Mesodermal cell (in vitro differentiated cells): ENCODE measurements at regions not wholly inside any gene's neighbourhood (a gene's known extent, or its start where the extent isn't known, plus 50 kb on each side); places are given as distances from the start of the nearest gene placed in this dataset.
A peak's percentile ranks its signal among the peaks of the same experiment; 100 is the strongest.

Experiments used
- H3K27ac ChIP-seq: 2 replicates; pipeline ENCODE4 v1.7.0; 2013; ENCODE audit warnings: mild to moderate bottlenecking, low read depth, low read length, moderate library complexity; ENCODE audit not compliant: severe bottlenecking
- H3K36me3 ChIP-seq: 2 replicates; pipeline ENCODE4 v1.7.1; 2013; ENCODE audit warnings: mild to moderate bottlenecking, low read length, moderate library complexity; ENCODE audit not compliant: control insufficient read depth, insufficient read depth
- H3K4me1 ChIP-seq: one replicate; pipeline ENCODE4 v1.7.1; 2013; ENCODE audit warnings: mild to moderate bottlenecking, low read length; ENCODE audit not compliant: insufficient read depth, control insufficient read depth, poor library complexity, severe bottlenecking
- H3K4me3 ChIP-seq: 2 replicates; pipeline ENCODE4 v1.7.0; 2013; ENCODE audit warnings: low read length, control low read depth, mild to moderate bottlenecking; ENCODE audit not compliant: insufficient read depth, poor library complexity, severe bottlenecking; ENCODE audit errors: extremely low read depth
- H3K9me3 ChIP-seq: 2 replicates; pipeline ENCODE4 v1.7.1; 2013; ENCODE audit warnings: mild to moderate bottlenecking, low read length, moderate library complexity; ENCODE audit not compliant: control insufficient read depth
- WGBS, 2 experiments: methylation state at CpG; one replicate each; pipeline ENCODE4 v1.1.5; 2013; ENCODE audit warnings: missing lambda C conversion rate in 2 of 2; ENCODE audit not compliant: insufficient coverage in 2 of 2; 5-methylcytosine and 5-hydroxymethylcytosine counted together

DNA sequence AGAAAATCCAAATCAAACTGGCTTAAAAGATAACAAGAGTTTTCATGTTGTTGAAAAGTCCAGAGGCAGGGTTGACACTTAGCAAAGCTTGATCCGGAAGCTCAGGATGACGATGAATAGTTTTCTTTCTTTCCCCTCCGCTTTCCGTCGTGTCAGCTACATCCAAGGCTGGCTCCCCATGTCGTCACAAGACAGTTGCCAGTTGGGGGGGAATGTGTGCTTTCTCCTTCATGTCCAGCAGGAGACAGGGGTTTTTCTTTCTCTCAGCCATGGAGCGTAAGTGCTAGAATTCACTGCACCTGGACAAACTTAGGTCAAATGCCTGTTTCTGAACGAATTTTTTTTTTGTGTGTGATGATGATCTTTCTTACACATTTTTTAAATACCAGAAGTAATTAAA lies 273.8 kb upstream of the RGMA start:
- H3K9me3 ChIP-seq: no peaks in the 10 kb centered on the region
- H3K4me1 ChIP-seq: peaks cover 5% of the 10 kb centered on the region
- H3K4me3 ChIP-seq: no peak overlapping the region
- 17% methylated on average over 2 of the region's 8 CpGs for WGBS, 2 experiments
- H3K27ac ChIP-seq: no peak overlapping the region
- H3K36me3 ChIP-seq: no peaks in the 10 kb centered on the region

DNA sequence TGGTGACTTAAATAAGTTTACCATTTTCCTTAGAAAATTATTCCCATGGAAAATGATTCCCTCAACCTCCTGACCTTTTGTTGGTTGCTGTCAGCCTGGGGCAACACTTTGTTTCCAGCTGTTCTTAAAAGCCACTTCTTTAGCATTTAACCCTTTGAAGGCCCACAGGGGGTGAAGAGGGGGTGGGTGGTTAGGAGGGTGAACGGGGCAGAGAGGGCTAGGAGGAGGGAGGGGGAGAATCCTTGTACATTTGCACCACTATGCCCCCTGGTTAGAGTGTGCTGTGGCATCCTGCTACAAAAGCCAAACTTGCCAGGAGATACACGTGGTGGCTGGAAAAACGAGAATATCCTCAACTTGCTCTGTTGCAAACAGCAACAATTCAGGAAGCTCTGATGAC lies 273.2 kb upstream of the RGMA start:
- 0 to 3% methylated on average over 2 to 3 of the region's 3 CpGs for WGBS, 2 experiments

DNA sequence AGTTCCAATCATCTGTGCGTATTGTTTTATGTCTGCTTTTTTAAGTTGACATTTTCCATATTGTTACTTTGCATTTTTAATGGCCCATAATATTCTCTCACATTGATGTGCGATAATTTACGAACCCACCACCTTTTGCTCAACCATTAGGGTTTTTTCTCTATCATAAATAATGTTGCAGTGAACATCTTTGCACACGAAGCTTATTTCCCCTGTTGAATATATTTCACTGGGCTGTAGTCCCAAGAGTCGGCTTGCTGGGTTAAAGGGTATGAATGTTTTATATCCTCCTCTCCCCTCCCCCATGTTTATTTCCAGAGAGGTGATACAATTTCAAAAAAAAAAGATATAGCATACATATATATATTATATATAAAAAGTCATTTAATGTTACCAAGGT lies 272.7 kb upstream of the RGMA start:
- Histone ChIP-seq H3K36me3 (no peaks in the 10 kb centered on the region), H3K9me3 (no peaks in the 10 kb centered on the region), H3K27ac (no peak overlapping the region), H3K4me1 (peaks cover 5% of the 10 kb centered on the region), H3K4me3 (no peak overlapping the region)
- 100% methylated on average over 2 of the region's 5 CpGs; no CpG with 5 or more reads in 1 of the 2 experiments for WGBS, 2 experiments

More for the DNA sequence above, 273.2 kb upstream of the RGMA start:
- H3K9me3 ChIP-seq: no peaks in the 10 kb centered on the region
- H3K4me1 ChIP-seq: peaks cover 5% of the 10 kb centered on the region
- H3K4me3 ChIP-seq: no peak overlapping the region
- no peak overlapping the region for H3K27ac ChIP-seq
- no peaks in the 10 kb centered on the region for H3K36me3 ChIP-seq

DNA sequence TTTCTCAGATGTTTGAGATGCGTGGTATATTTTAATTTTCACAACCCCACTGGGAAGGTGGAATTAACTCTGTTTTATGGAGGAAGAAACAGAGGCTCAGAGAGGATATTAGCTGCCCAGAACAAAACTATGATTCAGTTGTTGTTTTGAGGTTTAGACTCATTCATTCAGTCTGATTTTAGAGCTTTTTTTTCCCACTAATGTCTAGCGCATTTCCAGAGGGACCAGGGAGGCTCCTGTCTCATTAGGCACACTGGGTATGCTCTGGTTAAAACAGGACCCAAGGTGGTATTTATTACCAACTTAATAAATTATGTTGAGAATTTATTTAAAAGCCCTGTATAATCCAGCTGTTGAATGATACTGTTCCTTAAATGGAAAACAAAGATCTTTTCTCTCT lies 272.0 kb upstream of the RGMA start:
- H3K4me3 ChIP-seq: no peak overlapping the region

DNA sequence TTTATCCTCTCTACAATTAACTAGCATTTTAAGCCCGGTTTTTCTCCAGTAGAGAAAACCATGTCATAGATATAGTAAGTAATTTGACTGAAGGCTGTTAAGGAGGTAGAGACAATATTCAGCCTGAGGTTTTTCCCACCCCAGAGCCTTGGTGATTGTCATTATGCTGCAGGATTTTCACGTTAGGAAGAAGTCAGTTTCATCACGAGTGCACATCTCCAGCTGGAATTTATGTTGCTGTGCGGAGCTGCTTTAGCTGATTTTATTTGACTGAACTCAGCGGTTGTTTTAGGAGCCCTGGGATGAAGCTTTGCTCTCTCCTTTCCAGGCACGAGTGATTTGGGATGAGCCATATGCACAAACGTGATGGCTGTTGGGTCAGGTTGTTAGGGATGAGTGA lies 271.3 kb upstream of the RGMA start:
- Histone ChIP-seq H3K36me3 (no peaks in the 10 kb centered on the region), H3K4me1 (peaks cover 5% of the 10 kb centered on the region), H3K9me3 (no peaks in the 10 kb centered on the region), H3K27ac (no peak overlapping the region), H3K4me3 (no peak overlapping the region)
- WGBS, 2 experiments: 85 to 86% methylated on average over 4 to 5 of the region's 7 CpGs

More for the DNA sequence above, 272.0 kb upstream of the RGMA start:
- Histone ChIP-seq H3K4me1 (peaks cover 5% of the 10 kb centered on the region), H3K27ac (no peak overlapping the region), H3K9me3 (no peaks in the 10 kb centered on the region), H3K36me3 (no peaks in the 10 kb centered on the region)
- no CpG with 5 or more reads among the region's 2 CpGs for whole genome bisulfite sequencing, 2 experiments

DNA sequence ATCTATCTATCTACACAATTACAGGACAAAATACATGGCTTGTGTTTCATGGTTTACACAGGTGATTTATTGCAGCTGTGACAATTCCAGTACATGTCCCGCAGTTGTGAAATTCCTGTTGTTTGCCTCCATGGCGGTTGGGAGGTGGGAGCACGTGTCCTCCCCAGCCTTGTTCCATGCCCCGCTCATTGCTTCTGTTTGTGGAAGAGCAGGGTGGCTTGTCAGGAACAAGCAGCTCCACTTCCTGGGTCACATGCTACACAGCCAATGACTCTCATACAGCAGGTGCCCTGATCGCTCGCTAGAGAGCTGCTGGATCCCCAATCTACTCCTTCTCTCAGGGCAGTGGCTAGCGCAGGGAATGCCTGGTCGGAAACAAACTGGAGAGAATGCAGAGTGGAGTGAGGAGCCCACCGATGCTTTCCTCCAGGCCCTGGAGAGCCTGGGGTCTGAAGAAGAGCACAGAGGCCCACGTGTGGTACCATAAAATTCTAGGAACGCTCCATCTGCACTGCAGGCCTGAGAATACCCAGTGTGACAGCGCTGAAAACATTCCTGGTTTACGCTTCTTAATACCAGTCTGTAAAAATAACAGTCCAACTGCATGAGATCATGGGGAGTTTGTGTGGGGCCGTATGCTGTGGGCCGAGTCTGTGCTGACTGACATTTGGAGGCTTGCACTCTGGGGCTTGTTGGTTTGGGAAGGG lies 270.6 kb upstream of the RGMA start:
- Histone ChIP-seq H3K4me1 (peaks cover 5% of the 10 kb centered on the region), H3K4me3 (no peak overlapping the region), H3K27ac (peak overlapping the region; percentile 37), H3K9me3 (no peaks in the 10 kb centered on the region), H3K36me3 (no peaks in the 10 kb centered on the region)
- WGBS, 2 experiments: 79% methylated on average over 12 of the region's 15 CpGs

DNA sequence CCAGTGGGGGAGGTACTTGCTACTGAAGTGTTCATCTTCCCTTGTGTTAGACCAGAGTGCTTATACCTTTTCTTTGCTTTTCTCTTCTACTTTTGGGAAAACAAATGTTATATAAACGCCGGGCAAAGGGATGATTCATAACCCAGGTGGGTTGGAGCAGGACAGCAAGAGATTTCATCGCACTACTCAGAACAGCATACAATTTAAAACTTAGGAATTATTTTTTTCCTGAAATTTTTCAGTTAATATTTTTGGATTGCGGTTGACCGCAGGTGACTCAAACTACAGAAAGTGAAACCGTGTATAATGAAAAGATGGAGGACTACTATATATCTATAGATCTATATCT lies 270.0 kb upstream of the RGMA start:
- H3K4me1 ChIP-seq: peaks cover 5% of the 10 kb centered on the region
- WGBS, 2 experiments: 80 to 92% methylated on average over 2 of the region's 6 CpGs
- H3K4me3 ChIP-seq: no peak overlapping the region
- H3K36me3 ChIP-seq: no peaks in the 10 kb centered on the region
- H3K9me3 ChIP-seq: no peaks in the 10 kb centered on the region
- H3K27ac ChIP-seq: no peak overlapping the region

DNA sequence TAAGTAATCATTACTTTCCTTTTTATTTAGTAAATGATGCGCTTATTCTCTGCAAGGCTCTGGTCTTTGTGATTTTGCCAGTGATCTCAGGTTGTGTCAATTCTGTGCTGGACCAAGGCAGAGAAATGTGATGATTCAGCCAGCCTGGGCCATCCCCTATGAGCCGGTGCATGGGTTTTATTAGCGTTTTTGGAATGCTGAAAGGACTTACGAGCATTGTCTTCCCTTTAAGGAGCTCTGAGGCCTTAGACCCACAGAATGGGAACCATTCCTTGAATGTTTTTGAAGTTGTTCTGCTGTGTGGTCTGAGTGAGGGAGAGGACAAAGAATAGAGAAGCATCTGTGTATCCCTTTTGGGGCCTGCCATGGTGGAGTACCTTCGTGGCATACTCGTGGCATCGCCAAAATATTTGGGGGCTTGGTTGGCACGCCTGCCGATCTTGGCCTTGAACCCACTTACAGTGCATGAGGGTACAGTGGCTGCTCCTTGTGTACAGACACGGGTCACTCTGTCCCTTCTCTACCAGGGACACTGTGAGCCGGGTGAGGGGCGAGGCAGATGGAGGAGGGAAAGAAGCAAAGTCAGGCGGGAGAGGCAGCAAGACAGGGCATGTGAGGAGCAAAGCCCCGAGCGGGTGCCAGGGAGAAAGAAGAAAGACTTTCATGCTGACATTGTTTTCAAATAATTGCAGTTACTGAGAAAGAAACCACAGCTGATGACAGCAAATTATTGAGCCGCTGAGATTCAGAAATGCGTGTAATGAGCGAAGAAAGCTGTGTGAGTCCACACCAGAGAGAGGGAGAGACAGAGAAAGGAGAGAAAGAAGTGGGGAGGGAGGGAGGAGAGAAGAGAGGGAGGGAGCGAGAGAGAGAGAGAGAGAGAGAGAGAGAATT lies 269.4 kb upstream of the RGMA start:
- 68 to 71% methylated on average over 14 to 15 of the region's 19 CpGs for WGBS, 2 experiments
- no peaks in the 10 kb centered on the region for H3K36me3 ChIP-seq
- H3K27ac ChIP-seq: no peak overlapping the region
- H3K4me1 ChIP-seq: peaks cover 5% of the 10 kb centered on the region
- H3K4me3 ChIP-seq: no peak overlapping the region
- no peaks in the 10 kb centered on the region for H3K9me3 ChIP-seq

DNA sequence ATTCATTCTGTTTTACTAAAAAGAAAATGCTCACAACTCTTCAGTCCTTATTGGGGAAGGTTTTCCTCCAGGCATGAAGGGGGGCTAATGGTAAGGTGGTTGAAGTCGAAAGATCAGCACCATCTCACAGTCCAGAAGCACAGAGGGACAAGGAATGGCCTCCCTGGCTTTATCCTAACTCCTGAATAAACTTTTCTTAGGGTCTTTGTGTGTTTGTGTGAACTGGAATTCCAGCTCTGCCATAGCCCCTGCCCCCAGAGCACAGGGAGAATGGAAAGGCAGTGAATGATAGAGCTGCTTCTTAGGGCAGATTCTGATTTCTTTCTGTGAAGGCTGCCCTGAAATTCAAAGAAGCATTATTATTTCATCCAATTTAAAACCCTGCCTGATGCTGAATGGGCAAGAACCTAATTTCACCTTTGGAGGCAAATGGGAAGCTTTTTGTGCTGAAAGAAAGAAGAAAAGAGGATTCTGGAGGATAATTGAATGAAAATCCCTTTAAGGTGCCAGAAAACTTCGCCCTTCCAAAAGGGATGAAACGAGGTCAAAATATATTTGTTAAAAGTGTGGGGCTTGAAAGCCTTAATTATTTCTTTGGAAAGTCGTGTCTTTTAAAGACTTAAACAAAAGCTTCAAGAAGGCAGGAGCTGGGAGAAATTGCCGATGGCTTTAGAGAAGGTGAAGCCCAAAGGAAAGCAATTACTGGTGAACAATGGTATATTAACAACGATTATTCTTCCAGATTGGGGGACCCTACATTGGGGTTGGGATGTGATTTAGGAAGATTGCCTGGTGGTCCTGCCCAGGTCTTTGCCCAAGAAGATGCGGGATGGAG lies 259.9 kb upstream of the RGMA start:
- no peaks in the 10 kb centered on the region for H3K36me3 ChIP-seq
- H3K27ac ChIP-seq: no peak overlapping the region
- no peaks in the 10 kb centered on the region for H3K4me1 ChIP-seq
- WGBS, 2 experiments: 77 to 91% methylated on average over 5 of the region's 7 CpGs
- no peak overlapping the region for H3K4me3 ChIP-seq
- H3K9me3 ChIP-seq: no peaks in the 10 kb centered on the region

DNA sequence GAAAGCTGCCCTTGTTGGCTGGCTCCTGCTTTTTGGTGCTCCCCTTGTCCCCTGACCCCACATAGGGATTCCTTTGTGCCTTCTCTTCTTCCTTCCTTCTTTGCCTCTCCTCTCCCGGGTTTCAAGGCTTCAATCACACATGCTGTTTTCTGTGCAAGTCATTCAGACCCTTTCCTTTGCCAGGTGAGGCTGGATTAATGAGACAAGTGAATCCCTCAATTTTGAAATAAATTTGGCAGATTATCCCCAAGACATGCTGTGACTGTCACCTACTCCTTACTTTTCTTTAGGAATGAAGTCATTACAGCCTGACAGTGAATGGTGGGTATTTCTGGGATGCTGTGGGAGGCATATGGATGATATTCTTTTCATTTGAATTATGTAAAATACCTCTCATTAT lies 259.0 kb upstream of the RGMA start:
- Histone ChIP-seq H3K4me3 (no peak overlapping the region), H3K4me1 (no peaks in the 10 kb centered on the region), H3K27ac (no peak overlapping the region), H3K9me3 (no peaks in the 10 kb centered on the region), H3K36me3 (no peaks in the 10 kb centered on the region)
- no CpG with 5 or more reads among the region's 1 CpG for WGBS, 2 experiments
